Naive thymus-derived CD4-positive, alpha-beta T cell (primary cell): ENCODE measurements at regions not wholly inside any gene's neighbourhood (a gene's known extent, or its start where the extent isn't known, plus 50 kb on each side); places are given as distances from the start of the nearest gene placed in this dataset.

Source experiments
- ATAC-seq: fragments of 150-1000 bp; cut with Tn5 transposase; 2 replicates; pipeline ENCODE4 v1.10.0; 2021; ENCODE audit warnings: mild to moderate bottlenecking, moderate library complexity
- CTCF ChIA-PET: fragments of 350-600 bp; sonication (Branson Sonifier 250); formaldehyde crosslinking; loops from one replicate; lab custom pipeline; 2021; ENCODE audit warnings: antibody characterized with exemption; lab: Charles Lee
- POLR2A ChIA-PET: fragments of 350-600 bp; sonication (Branson Sonifier 250); formaldehyde crosslinking; loops from one replicate; lab custom pipeline; 2021; ENCODE audit warnings: antibody characterized with exemption, inconsistent platforms; lab: Charles Lee
- DNase-seq, 9 donors: peaks; one replicate each; pipeline versions ENCODE4 v3.0.0 to v3.0.0-alpha.2; 2020 to 2022; ENCODE audit warnings: mixed read lengths in 1 of 9
- H3K27ac ChIP-seq: one replicate; pipeline ENCODE4 v1.7.0; 2013; ENCODE audit warnings: mild to moderate bottlenecking, low read depth, low read length, moderate library complexity
- H3K27me3 ChIP-seq, 2 donors: one replicate each; pipeline ENCODE4 v1.7.0; 2013; ENCODE audit warnings: low read length in 2 of 2, mild to moderate bottlenecking in 2 of 2, moderate library complexity in 2 of 2; ENCODE audit not compliant: control insufficient read depth in 2 of 2, insufficient read depth in 2 of 2
- H3K36me3 ChIP-seq, 3 experiments: 1 replicate in 2 of 3; 2 replicates in 1 of 3; pipeline ENCODE4 v1.7.0; 2013; ENCODE audit warnings: low read length in 3 of 3, mild to moderate bottlenecking in 3 of 3, moderate library complexity in 1 of 3; ENCODE audit not compliant: insufficient read depth in 3 of 3, control insufficient read depth in 2 of 3
- H3K4me1 ChIP-seq, 2 donors: one replicate each; pipeline ENCODE4 v1.7.0; 2013; ENCODE audit warnings: low read length in 2 of 2, mild to moderate bottlenecking in 2 of 2, moderate library complexity in 1 of 2; ENCODE audit not compliant: control insufficient read depth in 2 of 2, insufficient read depth in 2 of 2
- H3K4me3 ChIP-seq: 2 replicates; pipeline ENCODE4 v1.7.0; 2013; ENCODE audit warnings: mild to moderate bottlenecking, low read length
- H3K9me3 ChIP-seq, 3 experiments: 1 replicate in 2 of 3; 2 replicates in 1 of 3; pipeline ENCODE4 v1.7.0; 2013; ENCODE audit warnings: low read length in 3 of 3; ENCODE audit not compliant: control insufficient read depth in 2 of 3
- H3K27ac Mint-ChIP-seq, 9 donors: one replicate each; pipeline ENCODE4 v1.8.0; 2020 to 2022; ENCODE audit warnings: mixed read lengths in 9 of 9, mild to moderate bottlenecking in 8 of 9, moderate library complexity in 5 of 9, inconsistent platforms in 2 of 9
- H3K27me3 Mint-ChIP-seq, 5 donors: one replicate each; pipeline ENCODE4 v1.8.0; 2021 to 2022; ENCODE audit warnings: mixed read lengths in 5 of 5, mild to moderate bottlenecking in 1 of 5
- H3K36me3 Mint-ChIP-seq, 5 donors: one replicate each; pipeline ENCODE4 v1.8.0; 2020 to 2022; ENCODE audit warnings: mixed read lengths in 5 of 5, mild to moderate bottlenecking in 3 of 5, inconsistent platforms in 1 of 5
- H3K4me1 Mint-ChIP-seq, 7 donors: one replicate each; pipeline ENCODE4 v1.8.0; 2020 to 2022; ENCODE audit warnings: mixed read lengths in 7 of 7, mild to moderate bottlenecking in 3 of 7, inconsistent platforms in 1 of 7
- H3K4me3 Mint-ChIP-seq, 10 donors: one replicate each; pipeline ENCODE4 v1.8.0; 2020 to 2022; ENCODE audit warnings: mild to moderate bottlenecking in 10 of 10, mixed read lengths in 10 of 10, moderate library complexity in 6 of 10, inconsistent platforms in 2 of 10
- H3K9me3 Mint-ChIP-seq, 11 donors: one replicate each; pipeline ENCODE4 v1.8.0; 2020 to 2022; ENCODE audit warnings: mixed read lengths in 11 of 11, mild to moderate bottlenecking in 4 of 11, inconsistent platforms in 1 of 11, moderate library complexity in 1 of 11
- intact Hi-C, 2 donors: fragments of 100-400 bp; cut with micrococcal nuclease; formaldehyde crosslinking; loops; one replicate each; pipeline ENCODE4 v1.15.1; 2023

- Histone ChIP-seq H3K4me3 (no peak overlapping the region), H3K27me3 (no peaks in the 10 kb centered on the region), H3K9me3 (no peaks in the 10 kb centered on the region), H3K27ac (no peak overlapping the region), H3K36me3 (no peaks in the 10 kb centered on the region), H3K4me1 (no peaks in the 10 kb centered on the region)
- intact Hi-C loops: no loop called here
- H3K36me3 Mint-ChIP-seq: peaks cover 0 to under 1% (median 0%) of the 10 kb centered on the region in 5 donors
- no peak for DNase-seq
- CTCF ChIA-PET: no interaction called here
- no peak for ATAC-seq
- H3K27ac Mint-ChIP-seq: no peak overlapping the region
- POLR2A ChIA-PET: no interaction called here
- no peaks in the 10 kb centered on the region for H3K4me1 Mint-ChIP-seq
- peaks cover 0 to 6% (median 0%) of the 10 kb centered on the region in 5 donors for H3K27me3 Mint-ChIP-seq
- no peak overlapping the region for H3K4me3 Mint-ChIP-seq
- peaks cover 0 to 3% (median 0%) of the 10 kb centered on the region in 11 donors for H3K9me3 Mint-ChIP-seq
These were observed 164.5 kb downstream of the ZMAT3 start for GRCh38 chr3:178907081-178907480.

- Histone ChIP-seq H3K9me3 (no peaks in the 10 kb centered on the region), H3K27ac (no peak overlapping the region), H3K36me3 (no peaks in the 10 kb centered on the region), H3K4me1 (no peaks in the 10 kb centered on the region), H3K4me3 (no peak overlapping the region), H3K27me3 (no peaks in the 10 kb centered on the region)
- DNase-seq (no peak), ATAC-seq (no peak)
- Mint-ChIP-seq H3K36me3 (no peaks in the 10 kb centered on the region), H3K27ac (no peak overlapping the region), H3K27me3 (no peaks in the 10 kb centered on the region), H3K4me1 (no peaks in the 10 kb centered on the region), H3K4me3 (no peak overlapping the region), H3K9me3 (peaks cover 0 to 1% (median 0%) of the 10 kb centered on the region in 11 donors)
- ChIA-PET CTCF (no interaction called here), POLR2A (no interaction called here)
- intact Hi-C loops: no loop called here
These were observed 170.4 kb downstream of the ZMAT3 start for GRCh38 chr3:178901204-178901603.

- Histone ChIP-seq H3K4me3 (no peak overlapping the region), H3K9me3 (no peaks in the 10 kb centered on the region), H3K36me3 (no peaks in the 10 kb centered on the region), H3K27me3 (no peaks in the 10 kb centered on the region), H3K27ac (no peak overlapping the region), H3K4me1 (no peaks in the 10 kb centered on the region)
- Mint-ChIP-seq H3K36me3 (no peaks in the 10 kb centered on the region), H3K27me3 (no peaks in the 10 kb centered on the region), H3K9me3 (peaks cover 0 to 1% (median 0%) of the 10 kb centered on the region in 11 donors), H3K27ac (no peak overlapping the region), H3K4me3 (no peak overlapping the region), H3K4me1 (no peaks in the 10 kb centered on the region)
- ATAC-seq: no peak
- intact Hi-C loops: no loop called here
- ChIA-PET POLR2A (no interaction called here), CTCF (no interaction called here)
- no peak for DNase-seq
These were observed 171.5 kb downstream of the ZMAT3 start for GRCh38 chr3:178900029-178900646.

GRCh38 chr3:178895178-178895789 lies 176.3 kb downstream of the ZMAT3 start:
- Histone ChIP-seq H3K36me3 (no peaks in the 10 kb centered on the region), H3K4me1 (no peaks in the 10 kb centered on the region), H3K4me3 (no peak overlapping the region), H3K27me3 (no peaks in the 10 kb centered on the region), H3K27ac (no peak overlapping the region), H3K9me3 (no peaks in the 10 kb centered on the region)
- H3K4me3 Mint-ChIP-seq: no peak overlapping the region
- no peak overlapping the region for H3K27ac Mint-ChIP-seq
- intact Hi-C loops: no loop called here
- ChIA-PET POLR2A (no interaction called here), CTCF (no interaction called here)
- no peaks in the 10 kb centered on the region for H3K27me3 Mint-ChIP-seq
- H3K9me3 Mint-ChIP-seq: peaks cover 0 to 7% (median 2%) of the 10 kb centered on the region in 11 donors
- H3K4me1 Mint-ChIP-seq: no peaks in the 10 kb centered on the region
- ATAC-seq (no peak), DNase-seq (no peak)
- H3K36me3 Mint-ChIP-seq: no peaks in the 10 kb centered on the region
